ENCODE measurements at regions not wholly inside any gene's neighbourhood (a gene's known extent, or its start where the extent isn't known, plus 50 kb on each side); places are given as distances from the start of the nearest gene placed in this dataset.

- FAIRE-seq (no peak), DNase-seq (ENCODE audit: insufficient read length, low spot score) (no peak)
These were observed 300.5 kb upstream of the ZMIZ1 start for GRCh38 chr10:78768041-78768835.

DNA sequence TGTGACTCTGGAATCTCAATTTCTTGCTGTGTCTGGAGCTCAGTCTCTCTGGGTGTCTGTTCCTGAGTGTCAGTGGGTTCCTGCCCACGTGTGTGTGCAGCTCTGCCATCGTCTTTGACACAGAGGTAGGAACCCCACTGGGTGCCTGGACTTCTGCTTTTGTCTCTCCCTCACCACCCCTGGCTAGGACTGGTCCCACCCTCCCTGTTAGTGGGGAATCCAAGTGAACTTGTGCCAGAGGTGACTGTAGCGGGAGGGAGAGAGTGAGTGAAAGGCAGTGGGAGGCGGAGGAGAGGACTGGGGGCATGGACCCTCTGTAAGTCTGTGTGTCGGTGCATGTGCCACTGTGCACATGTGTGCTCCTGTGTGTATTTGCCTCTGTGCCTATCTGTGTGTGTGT is 299.9 kb upstream of the ZMIZ1 start:
- no peak for FAIRE-seq
- no peak for DNase-seq (ENCODE audit: insufficient read length, low spot score)

- no peak for FAIRE-seq
- no peak for DNase-seq (ENCODE audit: insufficient read length, low spot score)
These were observed 299.2 kb upstream of the ZMIZ1 start for GRCh38 chr10:78769526-78769925.

DNA sequence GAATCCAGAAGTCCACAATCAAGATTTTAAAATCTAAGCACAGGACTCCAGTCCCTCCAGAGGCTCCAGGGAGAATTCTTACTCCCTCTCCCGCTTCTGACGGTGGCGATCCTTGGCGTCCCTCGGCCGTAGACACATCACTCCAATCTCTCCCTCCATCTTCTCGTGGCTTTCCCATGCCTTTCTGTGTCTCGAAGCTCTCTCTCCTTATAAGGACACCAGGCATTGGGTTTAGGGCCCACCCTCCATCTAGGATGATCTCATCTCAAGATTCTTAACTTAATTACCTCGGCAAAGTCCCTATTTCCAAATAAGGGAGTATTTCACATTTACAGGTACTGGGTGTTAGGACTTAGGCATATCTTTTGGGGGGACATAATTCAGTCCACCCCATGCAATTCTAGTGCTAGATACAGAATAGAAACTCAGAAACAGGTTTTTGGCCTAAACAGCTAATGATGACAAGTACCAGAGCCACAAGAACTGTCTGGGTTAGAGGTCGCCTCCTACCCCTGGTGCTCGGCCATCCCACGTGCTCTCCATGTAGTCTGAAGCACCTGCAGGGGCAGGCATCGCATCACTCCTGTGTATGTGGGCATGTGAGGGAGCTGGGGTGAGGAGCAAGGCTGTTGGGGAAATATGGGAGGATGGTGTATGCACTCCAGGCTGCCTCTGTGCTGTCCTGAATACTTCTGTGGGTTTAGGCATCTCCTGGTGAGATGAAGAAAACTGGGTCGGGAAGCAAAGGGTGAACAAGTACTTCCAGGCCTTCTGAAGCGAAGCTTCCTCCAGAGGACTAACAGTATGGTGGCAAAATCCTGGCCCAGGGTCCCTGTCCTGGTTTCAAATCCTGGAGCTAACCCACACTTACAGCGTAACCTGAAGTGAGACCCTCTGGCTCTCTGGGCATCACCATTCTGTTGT is 298.3 kb upstream of the ZMIZ1 start:
- no peak for DNase-seq (ENCODE audit: insufficient read length, low spot score)
- no peak for FAIRE-seq

DNA sequence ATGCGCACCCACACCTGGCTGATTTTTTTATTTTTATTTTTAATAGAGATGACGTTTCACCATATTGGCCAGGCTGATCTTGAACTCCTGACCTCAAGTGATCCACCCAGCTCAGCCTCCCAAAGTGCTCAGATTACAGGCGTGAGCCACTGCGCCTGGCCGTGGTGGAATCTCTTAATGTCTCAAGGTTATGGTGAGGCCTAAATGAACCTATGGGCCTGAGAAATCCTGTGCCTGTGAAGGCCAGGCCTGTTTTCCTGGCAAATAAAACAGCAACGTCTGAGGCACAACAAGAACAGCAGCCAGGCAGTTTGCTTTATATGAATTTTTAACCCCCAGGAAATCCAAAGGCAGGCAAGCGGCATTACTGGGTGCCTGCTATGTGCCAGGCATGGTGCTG is 297.5 kb upstream of the ZMIZ1 start:
- FAIRE-seq: no peak
- DNase-seq (ENCODE audit: insufficient read length, low spot score): no peak

DNA sequence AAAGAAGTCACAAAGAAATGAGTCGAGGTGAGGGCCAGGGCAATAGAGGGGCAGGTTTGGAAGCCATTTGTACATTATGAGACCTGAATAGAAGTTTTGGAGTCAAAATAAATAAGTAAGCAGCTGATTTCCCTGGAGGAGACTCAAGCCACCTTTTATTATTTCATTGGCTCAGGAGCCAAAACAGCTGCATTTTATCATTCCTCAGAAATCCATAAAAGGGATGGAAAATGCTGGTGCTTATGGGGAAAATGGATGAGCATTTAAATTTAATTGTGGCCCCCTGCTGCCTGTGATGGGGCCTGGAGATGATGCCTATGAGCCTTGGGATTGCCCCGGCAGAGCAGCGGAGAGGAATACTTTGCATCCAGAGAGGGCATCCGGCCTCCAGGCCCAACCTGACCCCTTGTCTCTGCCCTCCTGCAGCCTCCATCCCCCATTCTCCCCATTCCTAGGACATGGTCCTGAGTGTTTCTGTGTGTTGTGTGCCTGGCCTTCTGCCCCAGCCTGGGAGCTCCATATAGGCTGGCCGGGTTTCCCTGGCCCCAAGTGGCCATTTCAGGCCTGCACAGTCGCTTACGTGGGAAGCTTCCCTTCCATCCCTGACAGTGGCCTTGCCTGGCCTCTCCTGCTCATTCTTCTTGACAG is 296.8 kb upstream of the ZMIZ1 start:
- FAIRE-seq (no peak), DNase-seq (ENCODE audit: insufficient read length, low spot score) (no peak)

DNA sequence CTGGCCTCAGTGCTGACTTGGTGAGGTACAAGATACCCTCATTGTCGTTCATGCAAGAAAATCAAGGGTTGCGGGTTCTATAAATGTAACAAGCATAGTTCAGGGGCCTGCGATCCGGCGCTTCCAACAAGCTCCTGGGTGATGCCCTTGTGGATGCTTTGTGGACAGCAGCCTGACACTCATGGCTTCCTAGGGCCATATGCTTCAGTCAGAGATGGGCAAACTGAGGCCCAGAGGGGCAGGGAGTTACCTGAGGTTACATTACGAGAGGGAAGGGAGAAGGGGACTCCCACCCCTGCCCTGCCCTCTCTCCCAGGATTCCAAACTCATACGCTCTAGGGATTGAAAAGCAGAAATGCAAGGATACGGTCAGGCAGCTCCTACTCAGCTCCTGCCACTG is 296.3 kb upstream of the ZMIZ1 start:
- FAIRE-seq: no peak
- no peak for DNase-seq (ENCODE audit: insufficient read length, low spot score)

DNA sequence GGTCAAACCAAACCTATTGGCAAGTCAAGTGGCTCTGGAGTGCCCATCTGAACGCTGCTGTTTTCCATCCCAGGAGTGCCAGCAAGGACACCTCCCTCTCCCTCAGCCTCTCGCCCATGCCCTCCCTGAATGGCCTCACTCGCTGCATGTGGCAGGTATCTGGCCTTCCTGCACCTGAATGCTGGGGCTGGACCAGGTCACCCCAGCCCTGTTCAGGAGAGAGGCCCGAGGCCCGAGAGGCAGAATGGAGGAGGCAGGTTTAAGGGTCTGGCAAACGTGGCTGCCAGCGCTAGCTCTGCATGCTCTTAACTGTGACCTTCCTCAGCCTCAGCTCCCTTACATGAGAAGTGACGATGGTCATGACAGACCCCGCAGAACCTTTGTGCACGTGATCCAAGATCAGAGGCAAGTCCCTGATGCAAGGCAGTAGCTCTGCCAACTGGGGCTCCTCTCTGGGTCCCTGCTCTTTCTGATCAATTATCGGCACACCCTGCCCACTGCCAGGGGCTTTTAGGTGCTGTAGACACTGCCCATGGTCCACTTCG is 295.7 kb upstream of the ZMIZ1 start:
- DNase-seq (ENCODE audit: insufficient read length, low spot score) (no peak), FAIRE-seq (no peak)

DNA sequence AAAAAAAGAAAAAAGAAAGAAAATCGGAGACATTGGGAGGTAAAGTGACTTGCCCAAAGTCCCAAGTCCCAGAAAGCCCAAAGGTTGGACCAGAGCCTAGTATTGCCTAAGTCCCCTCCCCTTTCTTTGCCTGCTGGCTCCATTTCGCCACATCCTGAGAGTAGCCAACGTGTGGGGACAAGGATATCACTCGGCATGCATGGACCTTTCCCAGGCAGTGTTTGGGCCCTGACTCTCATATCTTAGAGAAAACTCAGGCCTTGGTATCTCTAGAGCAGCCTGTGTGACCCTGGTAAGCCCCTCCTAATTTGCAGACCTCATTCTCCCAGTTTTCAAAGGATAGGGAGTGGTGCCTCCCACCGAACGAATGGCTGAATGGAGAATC is 294.2 kb upstream of the ZMIZ1 start:
- FAIRE-seq (no peak), DNase-seq (ENCODE audit: insufficient read length, low spot score) (no peak)

DNA sequence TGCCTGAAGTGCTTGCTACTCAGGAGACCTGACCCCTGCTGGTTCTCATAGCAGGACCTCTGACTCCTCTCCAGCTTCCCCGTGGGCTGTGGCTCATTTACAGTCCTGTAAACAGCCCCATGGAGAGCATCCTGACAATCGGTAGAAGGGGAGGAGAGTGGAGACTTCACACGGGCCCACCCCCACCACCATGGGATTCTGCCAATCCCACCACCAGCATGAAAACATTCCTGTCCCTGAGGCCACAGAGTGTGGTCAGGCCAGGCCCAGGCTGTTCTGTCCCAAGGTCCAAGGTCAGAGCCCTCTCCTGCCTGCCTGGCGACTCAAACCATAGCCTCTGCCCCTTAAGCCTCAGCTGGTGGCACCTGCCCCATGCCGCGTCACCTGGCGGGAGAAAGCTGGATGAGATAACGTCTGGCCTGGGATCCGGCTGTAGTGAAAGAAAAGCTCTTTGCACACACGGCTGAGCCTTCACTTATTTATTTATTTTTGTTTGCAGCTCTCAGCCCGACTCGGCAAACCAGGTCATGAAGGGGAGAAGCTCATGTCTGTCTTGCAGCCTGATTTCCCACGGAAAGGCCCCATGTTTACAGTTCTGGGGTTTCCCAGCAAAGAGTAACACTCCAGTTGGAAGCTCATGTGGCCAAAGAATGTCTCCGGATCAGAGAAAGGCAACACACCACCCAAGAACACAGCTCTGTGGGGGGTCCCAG is 293.6 kb upstream of the ZMIZ1 start:
- DNase-seq (ENCODE audit: insufficient read length, low spot score) (no peak), FAIRE-seq (no peak)

GRCh38 chr10:78775891-78776290 is 292.9 kb upstream of the ZMIZ1 start:
- no peak for DNase-seq (ENCODE audit: insufficient read length, low spot score)
- FAIRE-seq: no peak

DNA sequence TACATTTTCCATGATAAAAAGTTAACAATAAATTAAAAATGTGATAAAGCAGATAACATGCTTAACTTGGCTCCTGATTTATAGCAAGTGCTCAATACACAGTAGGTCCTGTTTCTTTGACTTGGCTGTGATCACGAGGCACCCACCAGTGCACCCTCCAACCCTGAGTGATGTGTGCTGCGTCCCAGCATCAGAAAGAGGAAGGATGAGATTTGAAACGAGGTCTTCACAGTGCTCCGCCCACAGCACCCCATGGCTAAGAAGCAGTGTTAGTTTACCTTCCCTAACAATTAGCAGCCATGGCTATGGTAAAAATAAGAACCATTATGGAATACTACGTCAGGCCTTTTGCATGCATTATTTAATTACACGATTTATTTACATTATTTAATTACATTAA is 292.0 kb upstream of the ZMIZ1 start:
- DNase-seq (ENCODE audit: insufficient read length, low spot score): no peak
- FAIRE-seq: no peak

- DNase-seq (ENCODE audit: insufficient read length, low spot score): no peak
- FAIRE-seq: no peak
These were observed 291.3 kb upstream of the ZMIZ1 start for GRCh38 chr10:78777466-78777865.

DNA sequence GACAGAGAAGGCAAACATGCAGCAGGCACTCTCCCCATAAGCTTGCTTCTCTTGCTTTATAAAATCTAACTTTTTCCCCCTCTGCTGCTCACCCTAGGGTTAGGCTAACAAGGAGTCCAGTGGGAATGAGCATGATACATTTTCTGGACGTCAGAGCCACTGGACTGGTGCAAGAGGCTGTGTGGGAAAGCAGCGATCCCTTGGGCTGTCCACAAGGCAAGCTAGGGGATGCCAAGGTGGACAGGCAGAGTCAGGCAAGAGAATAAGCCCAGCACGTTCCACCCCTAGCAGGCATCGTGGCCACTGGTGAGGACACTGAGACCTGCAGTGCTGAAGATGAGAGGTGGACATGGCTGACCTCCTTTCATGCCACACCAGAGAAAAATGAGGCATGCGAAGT is 290.9 kb upstream of the ZMIZ1 start:
- FAIRE-seq (no peak), DNase-seq (ENCODE audit: insufficient read length, low spot score) (no peak)

- FAIRE-seq (no peak), DNase-seq (ENCODE audit: insufficient read length, low spot score) (no peak)
These were observed 290.1 kb upstream of the ZMIZ1 start for GRCh38 chr10:78778444-78779338.

DNA sequence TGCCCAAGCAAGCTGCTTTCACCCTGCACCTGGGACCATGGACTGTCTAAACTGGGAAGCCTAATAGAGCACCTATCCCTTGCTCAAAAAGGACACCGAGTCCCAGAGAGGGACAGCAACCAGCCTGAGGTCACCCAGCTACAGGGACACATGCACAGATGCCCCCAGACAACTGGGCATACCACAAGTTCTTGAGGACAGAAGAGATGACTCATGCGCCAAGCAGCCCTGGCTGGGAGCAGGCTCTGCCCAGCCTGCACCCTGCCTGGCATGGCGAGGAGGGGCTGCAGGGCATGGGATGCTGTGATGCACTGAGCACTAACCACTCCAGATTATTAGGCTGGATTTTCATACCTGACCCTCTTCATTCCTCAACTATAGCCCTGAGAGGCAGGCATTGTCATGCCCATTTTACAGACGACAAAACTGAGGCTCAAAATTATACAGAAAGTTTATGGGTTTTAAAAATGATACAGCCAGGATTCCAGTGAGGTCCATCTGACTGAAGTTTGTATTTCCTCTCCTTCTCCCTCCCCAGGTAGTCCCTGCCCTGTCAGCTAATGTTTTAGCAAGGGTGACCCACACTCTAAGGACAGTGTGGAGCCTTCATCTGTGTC is 289.3 kb upstream of the ZMIZ1 start:
- FAIRE-seq: no peak
- DNase-seq (ENCODE audit: insufficient read length, low spot score): no peak

DNA sequence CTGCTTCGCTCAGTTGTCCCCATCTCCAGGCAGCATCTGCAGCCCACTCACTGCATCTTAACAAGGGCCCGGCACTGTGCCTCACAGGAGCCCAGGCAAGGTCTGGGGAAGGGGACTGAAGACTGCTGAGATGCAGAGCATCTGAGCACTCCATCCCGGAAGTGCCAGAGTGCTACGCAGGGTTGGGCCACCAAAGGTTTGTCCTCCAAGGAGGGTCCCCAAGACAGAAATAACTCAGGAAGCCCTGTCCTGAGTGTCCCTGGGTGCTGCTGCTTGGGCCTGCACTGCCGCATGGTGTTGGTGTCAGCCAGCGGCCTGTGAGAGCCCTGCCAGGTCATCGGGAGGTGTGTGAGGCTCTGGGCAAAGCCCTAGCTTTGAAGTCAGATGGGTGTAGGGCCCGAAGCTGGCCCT is 288.2 kb upstream of the ZMIZ1 start:
- FAIRE-seq (no peak), DNase-seq (ENCODE audit: insufficient read length, low spot score) (no peak)

GRCh38 chr10:78781251-78781913 is 287.4 kb upstream of the ZMIZ1 start:
- FAIRE-seq (no peak), DNase-seq (ENCODE audit: insufficient read length, low spot score) (no peak)

GRCh38 chr10:78781991-78782390 is 286.8 kb upstream of the ZMIZ1 start:
- no peak for FAIRE-seq
- no peak for DNase-seq (ENCODE audit: insufficient read length, low spot score)

All from GM19239 (cell line).